Epithelial cell of esophagus (primary cell): ENCODE measurements at regions not wholly inside any gene's neighbourhood (a gene's known extent, or its start where the extent isn't known, plus 50 kb on each side); places are given as distances from the start of the nearest gene placed in this dataset.
A peak's percentile ranks its signal among the peaks of the same experiment; 100 is the strongest.

ENCODE experiments used
- DNase-seq: peaks from one replicate; pipeline ENCODE4 v3.0.0; 2010; ENCODE audit warnings: low read depth
- H3K4me3 ChIP-seq: 2 replicates; pipeline ENCODE4 v1.5.1; 2011; ENCODE audit warnings: mild to moderate bottlenecking, low read length, control low read depth
- CTCF ChIP-seq: IDR thresholded peaks from 2 replicates; pipeline ENCODE4 v1.5.1; 2011; ENCODE audit warnings: low read depth, mild to moderate bottlenecking, low read length, control low read depth, inconsistent platforms; ENCODE audit not compliant: insufficient read depth; ENCODE audit errors: missing control alignments

GRCh38 chr5:93078082-93079038 lies 502.7 kb downstream of the NR2F1-AS1 start:
- TF ChIP-seq CTCF: no peak
- H3K4me3 ChIP-seq: no peak overlapping the region
- DNase-seq: peak; percentile 86

GRCh38 chr5:93076566-93076965 lies 504.5 kb downstream of the NR2F1-AS1 start:
- no peak for TF ChIP-seq CTCF
- no peak for DNase-seq
- H3K4me3 ChIP-seq: no peak overlapping the region

- DNase-seq: no peak
- TF ChIP-seq CTCF: no peak
- no peak overlapping the region for H3K4me3 ChIP-seq
Observed at GRCh38 chr5:93076096-93076495, 504.9 kb downstream of the NR2F1-AS1 start.

GRCh38 chr5:93073547-93073946 lies 507.5 kb downstream of the NR2F1-AS1 start:
- H3K4me3 ChIP-seq: no peak overlapping the region
- no peak for DNase-seq
- TF ChIP-seq CTCF: no peak

- DNase-seq: peak; percentile 66
- TF ChIP-seq CTCF: no peak
- H3K4me3 ChIP-seq: no peak overlapping the region
Observed at GRCh38 chr5:93072831-93073459, 508.1 kb downstream of the NR2F1-AS1 start.

GRCh38 chr5:93071710-93072109 lies 509.3 kb downstream of the NR2F1-AS1 start:
- no peak for TF ChIP-seq CTCF
- no peak overlapping the region for H3K4me3 ChIP-seq
- DNase-seq: no peak
